Activated T-helper 2 cell treated with anti-CD3 and anti-CD28 coated beads, Interferon-gamma antibody, Interleukin-2, Interleukin-4, amounts not matched to agents 10 μg/mL and 5 μg/mL and 100 μg/mL, durations not matched to agents 14 hours and 24 hours and 36 hours (primary cell): ENCODE measurements at regions not wholly inside any gene's neighbourhood (a gene's known extent, or its start where the extent isn't known, plus 50 kb on each side); places are given as distances from the start of the nearest gene placed in this dataset.

ENCODE experiments used
- DNase-seq: peaks from one replicate; pipeline ENCODE4 v3.0.0; 2021; ENCODE audit warnings: low spot score
- H3K27ac Mint-ChIP-seq: one replicate; pipeline ENCODE4 v1.8.0; 2021; ENCODE audit warnings: mixed read lengths
- H3K27me3 Mint-ChIP-seq: one replicate; pipeline ENCODE4 v1.8.0; 2021; ENCODE audit warnings: low read depth, mixed read lengths
- H3K36me3 Mint-ChIP-seq: one replicate; pipeline ENCODE4 v1.8.0; 2021; ENCODE audit warnings: low read depth, mixed read lengths
- H3K4me1 Mint-ChIP-seq: one replicate; pipeline ENCODE4 v1.8.0; 2021; ENCODE audit warnings: low read depth, mixed read lengths
- H3K4me3 Mint-ChIP-seq: one replicate; pipeline ENCODE4 v1.8.0; 2021; ENCODE audit warnings: low read depth, mild to moderate bottlenecking, moderate library complexity, mixed read lengths
- H3K9me3 Mint-ChIP-seq: one replicate; pipeline ENCODE4 v1.8.0; 2021; ENCODE audit warnings: mixed read lengths
- intact Hi-C: fragments of 100-400 bp; cut with micrococcal nuclease; formaldehyde crosslinking; loops from one replicate; pipeline ENCODE4 v1.15.1; 2023

GRCh38 chr11:129273322-129273721 is 81.2 kb upstream of the ARHGAP32 start:
- H3K27ac Mint-ChIP-seq: no peak overlapping the region
- H3K36me3 Mint-ChIP-seq: no peaks in the 10 kb centered on the region
- H3K4me1 Mint-ChIP-seq: peaks cover 10% of the 10 kb centered on the region
- DNase-seq: no peak
- no peaks in the 10 kb centered on the region for H3K9me3 Mint-ChIP-seq
- H3K4me3 Mint-ChIP-seq: no peak overlapping the region
- peaks cover 48% of the 10 kb centered on the region for H3K27me3 Mint-ChIP-seq
- intact Hi-C loops: no loop called here

GRCh38 chr11:129271030-129271429 is 78.9 kb upstream of the ARHGAP32 start:
- H3K4me1 Mint-ChIP-seq: peaks cover 3% of the 10 kb centered on the region
- H3K9me3 Mint-ChIP-seq: no peaks in the 10 kb centered on the region
- intact Hi-C loops: no loop called here
- H3K27ac Mint-ChIP-seq: no peak overlapping the region
- DNase-seq: no peak
- H3K27me3 Mint-ChIP-seq: peaks cover 29% of the 10 kb centered on the region
- H3K4me3 Mint-ChIP-seq: no peak overlapping the region
- H3K36me3 Mint-ChIP-seq: no peaks in the 10 kb centered on the region

GRCh38 chr11:129270446-129270845 is 78.3 kb upstream of the ARHGAP32 start:
- no peak overlapping the region for H3K27ac Mint-ChIP-seq
- peaks cover 3% of the 10 kb centered on the region for H3K4me1 Mint-ChIP-seq
- H3K9me3 Mint-ChIP-seq: no peaks in the 10 kb centered on the region
- H3K27me3 Mint-ChIP-seq: peaks cover 26% of the 10 kb centered on the region
- no peaks in the 10 kb centered on the region for H3K36me3 Mint-ChIP-seq
- no peak overlapping the region for H3K4me3 Mint-ChIP-seq
- no peak for DNase-seq
- intact Hi-C loops: no loop called here

GRCh38 chr11:129268371-129268770 is 76.2 kb upstream of the ARHGAP32 start:
- intact Hi-C loops: no loop called here
- DNase-seq: no peak
- H3K27ac Mint-ChIP-seq: no peak overlapping the region
- H3K9me3 Mint-ChIP-seq: no peaks in the 10 kb centered on the region
- H3K27me3 Mint-ChIP-seq: peaks cover 23% of the 10 kb centered on the region
- no peaks in the 10 kb centered on the region for H3K36me3 Mint-ChIP-seq
- no peak overlapping the region for H3K4me3 Mint-ChIP-seq
- H3K4me1 Mint-ChIP-seq: peaks cover 6% of the 10 kb centered on the region

- Mint-ChIP-seq H3K27me3 (peaks cover 18% of the 10 kb centered on the region), H3K27ac (no peak overlapping the region), H3K4me1 (peaks cover 6% of the 10 kb centered on the region), H3K4me3 (no peak overlapping the region), H3K36me3 (no peaks in the 10 kb centered on the region), H3K9me3 (no peaks in the 10 kb centered on the region)
- no peak for DNase-seq
- intact Hi-C loops: no loop called here
These were observed 75.6 kb upstream of the ARHGAP32 start for GRCh38 chr11:129267716-129268115.

- Mint-ChIP-seq H3K27ac (no peak overlapping the region), H3K27me3 (peaks cover 10% of the 10 kb centered on the region), H3K4me1 (peaks cover 6% of the 10 kb centered on the region), H3K4me3 (no peak overlapping the region), H3K9me3 (no peaks in the 10 kb centered on the region), H3K36me3 (no peaks in the 10 kb centered on the region)
- intact Hi-C loops: no loop called here
- DNase-seq: no peak
These were observed 74.4 kb upstream of the ARHGAP32 start for GRCh38 chr11:129266536-129266935.

GRCh38 chr11:129265125-129265788 is 73.1 kb upstream of the ARHGAP32 start:
- H3K9me3 Mint-ChIP-seq: no peaks in the 10 kb centered on the region
- H3K27me3 Mint-ChIP-seq: peaks cover under 1% of the 10 kb centered on the region
- no peak overlapping the region for H3K4me3 Mint-ChIP-seq
- intact Hi-C loops: no loop called here
- DNase-seq: no peak
- H3K4me1 Mint-ChIP-seq: peaks cover 4% of the 10 kb centered on the region
- no peak overlapping the region for H3K27ac Mint-ChIP-seq
- no peaks in the 10 kb centered on the region for H3K36me3 Mint-ChIP-seq

GRCh38 chr11:129264114-129264513 is 72.0 kb upstream of the ARHGAP32 start:
- no peak overlapping the region for H3K4me3 Mint-ChIP-seq
- H3K27ac Mint-ChIP-seq: no peak overlapping the region
- no peak for DNase-seq
- H3K9me3 Mint-ChIP-seq: no peaks in the 10 kb centered on the region
- peaks cover 4% of the 10 kb centered on the region for H3K4me1 Mint-ChIP-seq
- no peaks in the 10 kb centered on the region for H3K36me3 Mint-ChIP-seq
- H3K27me3 Mint-ChIP-seq: no peaks in the 10 kb centered on the region
- intact Hi-C loops: no loop called here

- Mint-ChIP-seq H3K27me3 (no peaks in the 10 kb centered on the region), H3K36me3 (no peaks in the 10 kb centered on the region), H3K4me1 (peaks cover 3% of the 10 kb centered on the region), H3K9me3 (no peaks in the 10 kb centered on the region), H3K27ac (no peak overlapping the region), H3K4me3 (no peak overlapping the region)
- intact Hi-C loops: no loop called here
- DNase-seq: no peak
These were observed 68.6 kb upstream of the ARHGAP32 start for GRCh38 chr11:129260750-129261149.

GRCh38 chr11:129259931-129260348 is 67.8 kb upstream of the ARHGAP32 start:
- H3K9me3 Mint-ChIP-seq: no peaks in the 10 kb centered on the region
- no peak overlapping the region for H3K27ac Mint-ChIP-seq
- H3K36me3 Mint-ChIP-seq: no peaks in the 10 kb centered on the region
- H3K4me1 Mint-ChIP-seq: peaks cover 2% of the 10 kb centered on the region
- H3K27me3 Mint-ChIP-seq: no peaks in the 10 kb centered on the region
- intact Hi-C loops: no loop called here
- H3K4me3 Mint-ChIP-seq: no peak overlapping the region
- DNase-seq: no peak

GRCh38 chr11:129258205-129258604 is 66.1 kb upstream of the ARHGAP32 start:
- no peak for DNase-seq
- no peaks in the 10 kb centered on the region for H3K27me3 Mint-ChIP-seq
- intact Hi-C loops: no loop called here
- no peak overlapping the region for H3K4me3 Mint-ChIP-seq
- H3K4me1 Mint-ChIP-seq: no peaks in the 10 kb centered on the region
- no peaks in the 10 kb centered on the region for H3K9me3 Mint-ChIP-seq
- H3K36me3 Mint-ChIP-seq: no peaks in the 10 kb centered on the region
- H3K27ac Mint-ChIP-seq: no peak overlapping the region

- no peaks in the 10 kb centered on the region for H3K4me1 Mint-ChIP-seq
- no peak overlapping the region for H3K27ac Mint-ChIP-seq
- DNase-seq: no peak
- H3K9me3 Mint-ChIP-seq: no peaks in the 10 kb centered on the region
- intact Hi-C loops: no loop called here
- H3K36me3 Mint-ChIP-seq: no peaks in the 10 kb centered on the region
- H3K27me3 Mint-ChIP-seq: no peaks in the 10 kb centered on the region
- no peak overlapping the region for H3K4me3 Mint-ChIP-seq
These were observed 65.4 kb upstream of the ARHGAP32 start for GRCh38 chr11:129257512-129257911.

- H3K9me3 Mint-ChIP-seq: no peaks in the 10 kb centered on the region
- H3K4me3 Mint-ChIP-seq: no peak overlapping the region
- intact Hi-C loops: no loop called here
- no peak for DNase-seq
- no peaks in the 10 kb centered on the region for H3K36me3 Mint-ChIP-seq
- peaks cover 2% of the 10 kb centered on the region for H3K27me3 Mint-ChIP-seq
- H3K4me1 Mint-ChIP-seq: peaks cover 25% of the 10 kb centered on the region
- H3K27ac Mint-ChIP-seq: no peak overlapping the region
These were observed 60.5 kb upstream of the ARHGAP32 start for GRCh38 chr11:129252621-129253020.

GRCh38 chr11:129251067-129251466 is 58.9 kb upstream of the ARHGAP32 start:
- no peak for DNase-seq
- Mint-ChIP-seq H3K27me3 (peaks cover 2% of the 10 kb centered on the region), H3K4me1 (peaks cover 38% of the 10 kb centered on the region), H3K27ac (no peak overlapping the region), H3K4me3 (no peak overlapping the region), H3K36me3 (no peaks in the 10 kb centered on the region), H3K9me3 (no peaks in the 10 kb centered on the region)
- intact Hi-C loops: no loop called here
